Calu3 (cell line): ENCODE measurements at regions not wholly inside any gene's neighbourhood (a gene's known extent, or its start where the extent isn't known, plus 50 kb on each side); places are given as distances from the start of the nearest gene placed in this dataset.
"Not testable (repeated sequence)": the region's sequence is repeated elsewhere in the genome, so short reads cannot be mapped to it uniquely, and the experiment has no call there.

ENCODE experiments used
- BruUV-seq: library from RNA; stranded (reverse); fragments of 400-500 nt; replicated peaks from 2 replicates; lab custom pipeline; 2021; lab: Mats Ljungman, UMichigan
- CTCF ChIA-PET: fragments of 300-600 bp; sonication (Branson Sonifier 250); formaldehyde crosslinking; loops from one replicate; lab custom pipeline; 2022; ENCODE audit warnings: antibody characterized with exemption; lab: Charles Lee
- DNase-seq: peaks from one replicate; pipeline ENCODE4 v3.0.0; 2022
- H3K27ac Mint-ChIP-seq: one replicate; pipeline ENCODE4 v1.8.0; 2022; ENCODE audit warnings: mixed read lengths; ENCODE audit not compliant: unreplicated experiment
- H3K27me3 Mint-ChIP-seq: one replicate; pipeline ENCODE4 v1.8.0; 2022; ENCODE audit warnings: mixed read lengths; ENCODE audit not compliant: unreplicated experiment
- H3K36me3 Mint-ChIP-seq: one replicate; pipeline ENCODE4 v1.8.0; 2022; ENCODE audit warnings: mild to moderate bottlenecking, moderate library complexity, mixed read lengths; ENCODE audit not compliant: insufficient read depth, unreplicated experiment
- H3K4me1 Mint-ChIP-seq: one replicate; pipeline ENCODE4 v1.8.0; 2022; ENCODE audit warnings: mild to moderate bottlenecking, low read depth, mixed read lengths; ENCODE audit not compliant: unreplicated experiment
- H3K4me3 Mint-ChIP-seq: one replicate; pipeline ENCODE4 v1.8.0; 2022; ENCODE audit warnings: mild to moderate bottlenecking, low read depth, moderate library complexity, mixed read lengths; ENCODE audit not compliant: unreplicated experiment
- H3K9me3 Mint-ChIP-seq: one replicate; pipeline ENCODE4 v1.8.0; 2022; ENCODE audit warnings: low read depth, mixed read lengths; ENCODE audit not compliant: unreplicated experiment
- intact Hi-C: fragments of 100-400 bp; cut with micrococcal nuclease; formaldehyde crosslinking; loops from one replicate; pipeline ENCODE4 v1.10.0; 2022; ENCODE audit not compliant: unreplicated experiment

GRCh38 chr7:76944603-76945002, 87.6 kb downstream of the SPDYE17 start:
- BruUV-seq, H3K27ac Mint-ChIP-seq, CTCF ChIA-PET, H3K4me1 Mint-ChIP-seq, H3K36me3 Mint-ChIP-seq, intact Hi-C loops, DNase-seq, H3K9me3 Mint-ChIP-seq, H3K27me3 Mint-ChIP-seq, H3K4me3 Mint-ChIP-seq: not testable (repeated sequence)

- H3K27me3 Mint-ChIP-seq, DNase-seq, H3K9me3 Mint-ChIP-seq, H3K36me3 Mint-ChIP-seq, H3K27ac Mint-ChIP-seq, BruUV-seq, CTCF ChIA-PET, H3K4me3 Mint-ChIP-seq, H3K4me1 Mint-ChIP-seq, intact Hi-C loops: not testable (repeated sequence)
These were observed 90.1 kb downstream of the SPDYE17 start for GRCh38 chr7:76941809-76942765.

- H3K4me3 Mint-ChIP-seq, H3K27me3 Mint-ChIP-seq, BruUV-seq, intact Hi-C loops, H3K36me3 Mint-ChIP-seq, H3K27ac Mint-ChIP-seq, CTCF ChIA-PET, H3K4me1 Mint-ChIP-seq, DNase-seq, H3K9me3 Mint-ChIP-seq: not testable (repeated sequence)
These were observed 94.4 kb downstream of the SPDYE17 start for GRCh38 chr7:76937781-76938180.

GRCh38 chr7:76937330-76937729, 94.8 kb downstream of the SPDYE17 start:
- CTCF ChIA-PET, H3K27me3 Mint-ChIP-seq, H3K4me1 Mint-ChIP-seq, H3K36me3 Mint-ChIP-seq, intact Hi-C loops, DNase-seq, H3K9me3 Mint-ChIP-seq, H3K4me3 Mint-ChIP-seq, H3K27ac Mint-ChIP-seq, BruUV-seq: not testable (repeated sequence)

GRCh38 chr7:76936346-76936745, 95.8 kb downstream of the SPDYE17 start:
- H3K27me3 Mint-ChIP-seq, H3K9me3 Mint-ChIP-seq, intact Hi-C loops, CTCF ChIA-PET, BruUV-seq, H3K36me3 Mint-ChIP-seq, H3K27ac Mint-ChIP-seq, H3K4me1 Mint-ChIP-seq, H3K4me3 Mint-ChIP-seq, DNase-seq: not testable (repeated sequence)

- H3K36me3 Mint-ChIP-seq, DNase-seq, intact Hi-C loops, H3K4me1 Mint-ChIP-seq, H3K4me3 Mint-ChIP-seq, H3K27ac Mint-ChIP-seq, H3K27me3 Mint-ChIP-seq, BruUV-seq, CTCF ChIA-PET, H3K9me3 Mint-ChIP-seq: not testable (repeated sequence)
These were observed 97.5 kb downstream of the SPDYE17 start for GRCh38 chr7:76934711-76935110.

GRCh38 chr7:76932957-76933356, 99.2 kb downstream of the SPDYE17 start:
- H3K9me3 Mint-ChIP-seq, H3K27me3 Mint-ChIP-seq, CTCF ChIA-PET, H3K4me1 Mint-ChIP-seq, BruUV-seq, H3K36me3 Mint-ChIP-seq, DNase-seq, H3K27ac Mint-ChIP-seq, H3K4me3 Mint-ChIP-seq, intact Hi-C loops: not testable (repeated sequence)

GRCh38 chr7:76931441-76931840, 100.7 kb downstream of the SPDYE17 start:
- H3K4me3 Mint-ChIP-seq, H3K9me3 Mint-ChIP-seq, DNase-seq, CTCF ChIA-PET, H3K27ac Mint-ChIP-seq, BruUV-seq, intact Hi-C loops, H3K27me3 Mint-ChIP-seq, H3K36me3 Mint-ChIP-seq, H3K4me1 Mint-ChIP-seq: not testable (repeated sequence)

GRCh38 chr7:76930416-76930815, 101.7 kb downstream of the SPDYE17 start:
- H3K4me3 Mint-ChIP-seq, DNase-seq, H3K27ac Mint-ChIP-seq, H3K36me3 Mint-ChIP-seq, BruUV-seq, intact Hi-C loops, CTCF ChIA-PET, H3K4me1 Mint-ChIP-seq, H3K9me3 Mint-ChIP-seq, H3K27me3 Mint-ChIP-seq: not testable (repeated sequence)

- intact Hi-C loops, H3K4me1 Mint-ChIP-seq, CTCF ChIA-PET, H3K27ac Mint-ChIP-seq, BruUV-seq, H3K27me3 Mint-ChIP-seq, DNase-seq, H3K9me3 Mint-ChIP-seq, H3K4me3 Mint-ChIP-seq, H3K36me3 Mint-ChIP-seq: not testable (repeated sequence)
These were observed 103.4 kb downstream of the SPDYE17 start for GRCh38 chr7:76928751-76929150.
